Putamen (tissue), 1 donor: ENCODE measurements at regions not wholly inside any gene's neighbourhood (a gene's known extent, or its start where the extent isn't known, plus 50 kb on each side); places are given as distances from the start of the nearest gene placed in this dataset.
"Not testable (repeated sequence)": the region's sequence is repeated elsewhere in the genome, so short reads cannot be mapped to it uniquely, and the experiment has no call there.

ENCODE experiments used
- DNase-seq: peaks from one replicate; pipeline ENCODE4 v3.0.0-alpha.2; 2016; ENCODE audit warnings: low spot score

GRCh38 chr12:126966498-126966897, 1300.5 kb upstream of the TMEM132C start:
- no peak for DNase-seq

GRCh38 chr12:126967152-126967551, 1299.8 kb upstream of the TMEM132C start:
- DNase-seq = no peak

DNA sequence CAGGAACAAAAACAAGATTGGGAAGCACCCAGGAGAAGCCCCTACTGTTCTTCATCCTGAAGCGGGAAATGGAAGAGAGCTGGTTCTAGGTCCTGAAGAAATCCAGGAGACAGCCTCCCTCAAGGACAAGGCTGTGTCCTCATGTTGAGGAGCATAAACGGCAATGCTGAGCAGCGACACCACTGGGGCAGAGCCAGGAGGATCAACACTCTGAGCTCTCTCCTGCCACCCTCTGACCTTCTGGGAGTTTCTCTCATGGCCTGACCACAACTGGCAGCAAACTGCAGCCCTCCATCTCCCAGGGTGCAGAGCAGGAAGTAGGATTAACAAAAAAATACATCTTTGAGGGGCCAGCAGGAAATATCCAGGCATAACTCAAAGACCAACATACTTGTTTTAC, 1292.2 kb upstream of the TMEM132C start:
- DNase-seq = no peak

DNA sequence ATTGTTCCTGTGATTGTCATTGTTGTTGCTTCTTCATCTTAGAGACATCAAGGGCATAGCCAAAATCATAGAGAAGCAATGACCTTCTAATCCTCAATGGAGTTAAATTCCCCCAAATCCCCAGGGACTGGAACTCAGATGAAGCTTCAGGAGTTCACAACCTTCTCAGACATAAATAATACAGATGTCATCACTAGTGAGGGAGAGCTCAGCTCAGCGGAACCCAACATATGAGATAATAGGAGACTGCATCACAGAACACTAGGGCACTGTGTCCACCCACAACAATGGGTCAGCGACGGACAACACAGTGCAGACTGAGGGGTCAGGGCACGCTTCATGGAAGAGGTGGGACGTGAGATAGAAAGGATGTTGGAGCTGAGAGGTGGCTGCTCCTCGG, 1290.4 kb upstream of the TMEM132C start:
- DNase-seq = no peak

DNA sequence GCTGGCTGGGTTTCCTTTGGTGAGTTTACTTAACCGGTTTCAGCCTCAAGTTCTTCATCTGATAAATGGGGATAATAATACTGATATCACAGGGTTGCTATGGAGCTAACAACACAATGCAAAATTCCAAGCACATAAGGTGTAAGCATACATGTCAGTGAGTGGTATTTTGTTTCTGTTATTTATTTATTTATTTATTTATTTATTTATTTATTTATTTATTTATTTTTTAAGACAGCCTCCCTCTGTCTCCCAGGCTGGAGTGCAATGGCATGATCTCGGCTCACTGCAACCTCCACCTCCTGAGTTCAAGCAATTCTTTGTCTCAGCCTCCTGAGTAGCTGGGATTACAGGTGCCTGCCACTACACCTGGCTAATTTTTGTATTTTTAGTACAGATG, 1287.4 kb upstream of the TMEM132C start:
- not testable (repeated sequence) for DNase-seq

GRCh38 chr12:126982707-126983106, 1284.3 kb upstream of the TMEM132C start:
- DNase-seq = no peak

- not testable (repeated sequence) for DNase-seq
These were observed 1283.2 kb upstream of the TMEM132C start for GRCh38 chr12:126983735-126984134.

- DNase-seq = not testable (repeated sequence)
These were observed 1281.3 kb upstream of the TMEM132C start for GRCh38 chr12:126985663-126986062.

- no peak for DNase-seq
These were observed 1277.4 kb upstream of the TMEM132C start for GRCh38 chr12:126989532-126989931.

GRCh38 chr12:126993898-126994297, 1273.1 kb upstream of the TMEM132C start:
- DNase-seq = no peak

DNA sequence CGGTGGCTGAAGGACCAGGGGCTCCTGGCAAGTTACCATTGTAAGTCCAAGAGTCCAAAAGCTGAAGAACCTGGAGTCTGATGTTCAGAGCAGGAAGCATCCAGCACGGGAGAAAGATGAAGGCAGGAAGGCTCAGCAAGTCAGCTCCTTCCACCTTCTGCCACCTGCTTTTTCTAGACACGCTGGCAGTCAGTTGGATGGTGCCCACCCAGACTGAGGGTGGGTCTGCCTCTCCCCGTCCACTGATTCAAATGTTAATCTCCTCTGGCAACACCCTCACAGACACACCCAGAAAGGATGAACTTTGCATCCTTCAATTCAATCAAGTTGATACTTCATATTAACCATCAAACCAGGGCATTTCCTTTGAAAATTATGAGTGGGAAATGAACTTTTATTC, 1272.4 kb upstream of the TMEM132C start:
- no peak for DNase-seq

DNA sequence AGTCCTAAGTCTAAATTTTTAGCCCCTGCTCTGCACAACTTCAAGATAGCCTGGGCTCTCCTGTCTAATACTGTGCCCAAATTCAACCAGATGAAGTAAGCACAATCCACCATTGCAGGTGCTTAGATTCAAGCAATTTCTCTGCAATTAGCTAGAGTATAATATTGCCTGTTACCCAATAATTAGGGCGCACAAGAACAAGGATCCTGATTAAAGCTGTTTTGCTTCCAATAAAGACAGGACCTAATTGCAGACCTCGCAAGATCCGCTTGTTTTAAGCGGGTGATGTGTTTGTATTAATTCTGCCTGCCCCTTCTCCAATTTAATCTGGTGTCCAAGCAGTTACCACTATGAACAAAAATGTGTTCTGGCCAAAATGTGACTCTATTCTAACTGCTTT, 1268.9 kb upstream of the TMEM132C start:
- no peak for DNase-seq

DNA sequence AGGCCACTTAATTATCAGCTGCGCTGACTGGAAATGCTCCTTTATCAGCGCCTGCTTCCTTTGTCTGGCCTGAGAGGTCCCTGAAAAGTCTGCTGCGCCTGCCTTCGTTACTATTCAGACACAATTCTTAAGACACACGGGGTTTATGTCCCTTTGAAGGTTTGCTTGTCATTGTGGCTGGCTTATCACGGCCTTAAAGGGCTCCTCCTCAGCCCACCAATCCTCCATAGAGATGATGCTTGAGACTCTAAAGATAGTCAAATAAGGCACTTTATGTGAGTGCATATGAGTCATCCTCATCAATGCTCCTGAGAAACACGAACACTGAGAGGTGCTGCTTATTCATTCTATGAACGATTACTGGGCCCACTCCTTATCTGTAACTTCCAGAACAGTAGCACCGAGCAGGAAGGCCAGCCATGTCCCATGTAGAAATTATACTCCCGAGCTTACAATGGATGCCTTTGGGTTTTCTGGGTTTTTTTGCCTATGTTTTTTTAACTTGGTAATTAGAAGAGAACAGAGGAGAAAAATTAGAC, 1268.2 kb upstream of the TMEM132C start:
- DNase-seq = no peak

DNA sequence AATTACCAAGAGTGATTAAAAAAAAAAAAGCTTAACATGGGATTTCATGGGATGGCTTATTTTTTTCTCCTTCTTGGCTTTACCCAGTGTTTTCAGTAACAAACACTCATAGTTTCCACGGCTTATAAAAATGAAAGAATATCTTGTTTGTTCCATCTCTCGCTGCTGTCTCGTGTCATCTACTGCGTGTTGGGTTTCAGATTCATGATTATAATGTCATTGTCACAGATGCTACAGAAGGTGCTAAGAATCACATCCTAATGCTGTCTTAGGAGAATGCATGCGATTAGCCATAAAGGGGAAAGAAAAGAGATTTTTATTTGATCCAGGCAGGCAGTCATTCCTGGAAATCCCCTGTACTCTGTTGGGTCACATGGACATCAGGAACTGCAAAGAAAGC, 1267.6 kb upstream of the TMEM132C start:
- no peak for DNase-seq

DNA sequence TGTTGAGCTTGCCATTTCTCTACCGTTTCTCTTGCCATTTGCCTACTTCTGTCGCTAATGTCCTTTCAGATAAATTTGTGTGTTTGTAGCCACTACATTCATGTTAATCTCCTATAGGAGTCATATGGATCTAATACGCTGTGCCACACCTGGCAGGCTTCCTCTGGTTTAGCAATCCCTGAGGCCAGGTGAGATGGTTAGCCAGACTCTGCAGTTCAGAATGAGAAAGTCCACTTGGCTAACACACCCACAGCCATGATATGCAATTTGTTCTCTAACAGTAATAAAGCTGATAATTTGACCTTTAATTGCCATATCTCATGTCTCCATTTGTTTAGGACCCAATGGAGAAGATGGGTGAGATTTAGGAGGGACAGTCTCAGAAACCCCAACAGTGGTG, 1261.6 kb upstream of the TMEM132C start:
- DNase-seq = no peak

DNA sequence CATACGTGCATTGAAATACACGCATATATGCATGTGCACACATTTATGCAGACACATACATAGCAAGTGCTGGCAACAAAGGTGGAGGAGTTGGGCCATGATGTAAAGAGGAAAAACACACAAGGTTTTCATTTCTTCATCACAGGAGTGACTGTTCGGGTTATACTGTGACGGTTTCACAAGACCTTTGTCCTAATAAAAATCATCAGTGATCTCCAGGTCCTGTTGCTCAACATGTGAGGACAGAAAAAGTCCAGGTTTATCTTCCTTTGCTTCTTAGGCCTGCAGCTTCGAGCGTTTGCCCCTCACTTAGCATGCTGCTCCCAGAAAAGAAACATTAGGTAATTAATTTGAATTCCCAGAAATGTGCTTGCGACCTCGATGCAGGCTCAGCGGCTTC, 1260.0 kb upstream of the TMEM132C start:
- DNase-seq = no peak

DNA sequence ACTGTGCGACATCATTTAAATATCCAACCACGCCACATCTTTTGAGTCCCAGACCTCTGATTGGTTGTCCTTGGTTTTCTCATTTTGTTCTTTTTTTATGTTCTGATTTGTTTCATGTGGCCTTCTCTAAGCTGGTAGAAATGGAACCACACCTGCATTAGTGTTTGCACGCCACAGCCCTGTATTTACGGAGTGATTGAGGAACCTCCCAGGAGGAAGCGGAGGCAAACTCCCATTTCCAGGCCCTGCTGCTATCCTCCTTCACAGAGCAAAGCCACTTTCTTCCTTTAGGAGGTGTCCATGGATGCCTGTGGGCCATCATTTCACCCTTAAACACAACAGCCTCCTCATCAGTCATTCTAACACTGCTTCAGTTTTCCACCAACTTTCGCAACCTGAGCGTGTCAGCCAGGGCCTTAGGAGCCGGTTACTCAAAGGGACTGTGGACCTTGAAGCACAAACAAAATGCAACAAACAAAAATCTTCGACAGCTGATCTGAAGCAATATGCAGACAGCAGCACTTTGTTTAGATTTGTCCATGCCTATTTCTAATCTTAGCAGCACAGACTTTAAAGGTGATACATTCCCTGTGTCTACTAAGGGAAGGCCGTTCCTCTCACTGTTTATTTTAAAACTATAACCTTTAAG, 1258.1 kb upstream of the TMEM132C start:
- DNase-seq = no peak

DNA sequence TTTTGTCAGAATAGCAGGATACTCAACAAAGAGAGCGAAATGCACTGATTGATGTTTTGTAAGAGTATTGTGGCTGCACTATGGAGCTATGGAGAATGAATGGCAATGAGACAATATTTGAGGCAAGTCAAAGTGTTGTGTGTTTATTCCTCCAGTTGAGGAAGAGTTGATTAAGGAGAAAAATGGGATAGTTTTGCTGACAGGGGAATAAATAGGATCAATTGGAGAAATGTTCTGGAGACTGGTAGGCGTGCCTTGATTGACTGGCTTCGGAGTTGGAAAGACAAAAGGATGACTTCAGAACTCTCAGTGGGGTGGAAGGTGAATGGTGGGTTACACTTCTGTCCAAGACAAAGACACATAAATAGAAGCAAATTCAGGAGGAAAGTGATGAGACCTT, 1254.9 kb upstream of the TMEM132C start:
- DNase-seq = no peak

- no peak for DNase-seq
These were observed 1253.8 kb upstream of the TMEM132C start for GRCh38 chr12:127013197-127013596.

GRCh38 chr12:127014079-127014478, 1252.9 kb upstream of the TMEM132C start:
- DNase-seq = no peak

GRCh38 chr12:127024791-127025190, 1242.2 kb upstream of the TMEM132C start:
- no peak for DNase-seq

DNA sequence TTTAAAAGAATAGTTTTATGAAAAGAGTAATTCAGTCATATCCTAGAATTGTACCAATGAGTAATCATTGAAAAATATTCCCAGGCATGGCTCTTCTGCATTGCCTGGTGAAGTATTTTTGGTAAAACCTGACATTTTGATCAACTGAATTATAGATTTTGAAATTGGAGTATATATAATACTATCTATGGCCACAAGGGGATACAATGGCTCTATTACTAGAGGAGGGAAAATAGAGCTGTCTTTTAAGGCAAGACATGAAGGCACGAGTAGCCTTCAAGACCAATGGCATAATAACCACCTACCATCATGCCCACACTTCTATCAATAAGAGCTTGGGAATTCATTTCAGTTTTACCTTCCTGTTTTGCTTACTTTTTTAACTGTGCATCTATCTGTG, 1241.4 kb upstream of the TMEM132C start:
- DNase-seq = no peak

- no peak for DNase-seq
These were observed 1231.7 kb upstream of the TMEM132C start for GRCh38 chr12:127035011-127035879.
